ENCODE measurements at regions not wholly inside any gene's neighbourhood (a gene's known extent, or its start where the extent isn't known, plus 50 kb on each side); places are given as distances from the start of the nearest gene placed in this dataset.

DNA sequence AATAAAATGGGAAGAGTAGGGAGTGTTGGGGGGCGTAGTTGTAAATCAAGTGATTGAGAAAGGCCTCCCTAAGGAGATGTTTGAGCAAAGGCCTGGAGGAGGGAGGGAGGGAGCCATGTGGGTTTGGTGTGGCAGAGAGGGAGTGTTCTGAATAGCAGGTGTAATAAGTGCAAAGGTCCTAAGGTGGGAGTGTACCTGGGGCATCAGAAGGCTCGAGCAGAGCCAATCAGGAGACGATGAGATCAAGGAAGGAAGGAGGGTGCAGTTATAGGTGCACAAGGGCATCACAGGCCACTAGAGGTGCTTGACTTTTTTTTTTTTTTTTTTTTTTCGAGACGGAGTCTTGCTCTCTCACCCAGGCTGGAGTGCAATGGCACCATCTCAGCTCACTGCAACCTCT lies 77.9 kb upstream of the PLXNC1 start:
- no peak for DNase-seq

GRCh38 chr12:94071258-94071657 lies 77.1 kb upstream of the PLXNC1 start:
- DNase-seq: no peak

DNA sequence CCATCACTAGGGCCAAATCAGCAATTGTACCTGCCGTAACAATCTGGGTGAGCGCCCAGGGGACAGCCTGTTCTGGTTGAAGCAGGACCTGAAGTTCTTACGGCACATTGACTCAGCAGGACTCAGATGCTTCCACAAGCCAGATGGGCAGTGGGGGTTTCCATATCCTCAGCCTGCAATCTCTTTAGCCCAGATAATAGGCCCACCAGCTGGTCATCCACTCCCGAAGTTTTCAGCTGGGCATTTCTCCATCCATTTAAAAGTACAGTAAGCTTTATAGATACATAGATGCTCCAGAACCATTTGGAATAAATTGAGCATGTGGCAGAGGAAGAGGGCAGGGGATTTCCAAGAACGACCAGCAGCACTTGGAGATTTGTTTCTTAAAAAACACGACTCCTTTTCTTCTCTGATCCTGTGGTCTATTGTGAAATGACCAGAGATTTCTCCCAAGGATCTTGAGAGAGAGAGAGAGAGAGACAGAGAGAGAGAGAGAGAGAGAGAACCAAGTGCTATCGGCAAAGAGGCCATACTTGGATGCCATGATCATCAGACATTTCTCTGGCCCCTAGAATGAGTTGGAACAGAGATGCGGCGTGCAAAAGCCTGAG lies 74.8 kb upstream of the PLXNC1 start:
- DNase-seq: no peak

DNA sequence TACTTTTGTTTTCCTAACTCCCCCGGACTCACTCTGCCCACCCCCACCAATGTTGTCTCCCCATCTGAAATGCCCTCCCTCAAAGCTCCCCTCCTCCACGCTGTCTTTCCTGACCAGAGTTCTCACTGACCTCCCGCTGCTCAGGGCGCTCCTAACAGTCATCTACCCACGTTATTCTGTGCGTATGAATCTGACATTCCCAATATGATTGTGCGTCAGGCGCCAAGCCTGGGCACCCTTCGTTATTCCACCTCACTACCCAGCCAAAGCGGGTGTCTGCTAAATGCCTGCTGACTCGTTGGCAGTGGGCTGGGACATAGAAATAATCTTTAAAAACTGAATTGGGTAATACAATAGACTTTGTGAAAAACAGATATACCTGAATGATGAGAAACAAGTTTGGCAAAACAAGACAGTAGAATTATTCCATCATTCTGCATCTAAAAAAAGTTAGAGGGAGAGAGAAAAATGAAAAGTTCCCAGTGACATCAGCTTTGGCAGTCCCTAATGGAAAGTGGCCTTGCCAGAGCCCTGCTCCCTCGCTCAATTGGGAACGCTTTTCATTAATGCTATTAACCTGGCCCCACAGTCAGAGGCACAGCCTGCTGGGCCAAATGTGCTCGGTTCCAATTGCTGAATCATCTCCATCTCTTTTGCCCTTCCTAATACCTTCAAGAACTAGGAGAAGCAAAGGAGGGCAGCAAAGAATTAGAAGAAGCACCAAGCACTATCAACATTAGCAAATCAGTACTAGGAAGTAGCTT lies 74.0 kb upstream of the PLXNC1 start:
- no peak for DNase-seq

GRCh38 chr12:94074980-94075629 lies 73.3 kb upstream of the PLXNC1 start:
- peak in 1 of 5 donors; percentile 12 for DNase-seq

DNA sequence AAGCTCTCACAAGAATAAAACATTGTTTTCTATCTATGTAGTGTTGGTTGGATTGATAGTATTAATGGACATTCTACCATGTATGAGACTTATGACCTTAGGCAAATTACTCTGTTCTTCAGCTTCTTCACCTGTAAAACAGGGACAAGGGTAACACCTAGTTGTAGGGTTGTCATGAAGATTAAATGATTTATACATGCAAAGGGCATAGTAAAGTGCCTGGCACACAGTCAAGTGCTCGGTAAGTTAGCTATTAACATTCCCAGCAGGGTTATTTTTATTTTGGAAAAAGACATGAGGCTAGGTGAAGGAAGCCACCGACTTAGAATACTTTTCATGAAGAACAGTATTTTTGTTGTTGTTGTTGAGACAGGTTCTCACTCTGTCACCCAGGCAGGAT lies 71.2 kb upstream of the PLXNC1 start:
- no peak for DNase-seq

- DNase-seq: peak in 1 of 5 donors; percentile 20
Observed at GRCh38 chr12:94078138-94078723, 70.1 kb upstream of the PLXNC1 start.

GRCh38 chr12:94078736-94079509 lies 69.5 kb upstream of the PLXNC1 start:
- DNase-seq: no peak

- DNase-seq: no peak
Observed at GRCh38 chr12:94079566-94080340, 68.6 kb upstream of the PLXNC1 start.

DNA sequence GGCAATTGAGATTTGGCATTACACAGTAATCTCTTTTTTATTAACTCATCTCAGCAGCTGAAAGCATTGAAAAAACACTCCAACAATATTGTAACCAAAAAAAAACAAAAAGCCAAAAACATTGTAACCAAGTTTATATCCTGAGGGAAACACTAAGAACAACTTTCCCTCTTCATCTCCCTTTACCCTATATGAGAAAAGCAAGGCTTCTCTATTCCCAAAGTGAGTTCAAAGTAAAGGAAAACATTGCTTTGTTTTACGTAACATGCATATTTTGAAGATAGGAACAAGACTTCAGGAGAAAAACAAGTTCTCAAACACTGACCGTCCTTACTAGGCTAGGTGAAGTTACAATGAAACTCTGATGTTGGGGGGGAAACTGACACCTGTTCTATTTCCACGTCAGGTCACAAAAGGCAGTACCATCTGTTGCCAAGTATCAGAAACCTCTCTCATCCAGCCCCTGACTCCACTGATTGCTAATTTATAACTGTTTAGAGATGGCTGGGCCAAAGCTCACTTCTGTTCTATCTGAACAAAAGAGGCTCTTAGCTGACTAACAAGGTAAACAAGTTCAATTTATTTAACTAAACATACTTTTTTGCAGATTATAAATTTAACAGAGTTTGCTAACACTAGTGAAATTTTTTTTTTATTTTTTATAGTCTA lies 67.9 kb upstream of the PLXNC1 start:
- DNase-seq: no peak

DNA sequence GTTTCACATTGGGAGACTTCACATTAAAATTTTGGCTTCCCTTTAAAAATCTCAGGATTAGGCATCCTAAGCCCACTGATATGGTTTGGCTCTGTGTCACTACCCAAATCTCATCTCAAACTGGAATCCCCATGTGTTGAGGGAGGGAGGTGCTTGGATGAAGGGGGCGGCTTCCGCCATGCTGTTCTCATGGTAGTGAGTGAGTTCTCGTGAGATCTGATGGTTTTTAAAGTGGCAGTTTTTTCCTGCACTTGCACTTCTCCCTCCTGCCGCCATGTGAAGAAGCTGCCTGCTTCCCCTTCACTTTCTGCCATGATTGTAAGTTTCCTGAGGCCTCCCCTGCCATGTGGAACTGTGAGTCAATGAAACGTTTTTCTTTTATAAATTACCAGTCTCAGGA lies 65.7 kb upstream of the PLXNC1 start:
- no peak for DNase-seq

GRCh38 chr12:94089891-94090290 lies 58.5 kb upstream of the PLXNC1 start:
- DNase-seq: no peak

DNA sequence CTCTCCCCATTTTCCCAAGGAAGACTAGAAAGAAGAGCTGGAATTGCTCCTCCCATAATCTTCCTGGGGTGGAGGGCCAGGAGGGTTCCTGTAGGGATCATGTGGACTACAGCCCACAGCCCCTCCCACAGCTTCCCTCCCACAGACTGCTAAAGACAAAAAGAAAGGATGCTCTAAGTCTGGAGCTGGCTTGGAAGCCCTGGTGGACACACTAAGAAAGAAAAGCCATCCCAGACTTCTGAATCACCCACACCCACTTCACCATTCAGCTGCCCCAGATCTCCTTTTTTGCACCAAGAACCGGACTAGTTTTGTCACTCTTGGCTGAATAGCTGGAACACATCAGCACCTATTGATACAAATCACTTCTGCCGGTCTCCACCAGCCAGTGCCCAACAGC lies 56.8 kb upstream of the PLXNC1 start:
- no peak for DNase-seq

GRCh38 chr12:94092516-94093241 lies 55.7 kb upstream of the PLXNC1 start:
- DNase-seq: no peak

DNA sequence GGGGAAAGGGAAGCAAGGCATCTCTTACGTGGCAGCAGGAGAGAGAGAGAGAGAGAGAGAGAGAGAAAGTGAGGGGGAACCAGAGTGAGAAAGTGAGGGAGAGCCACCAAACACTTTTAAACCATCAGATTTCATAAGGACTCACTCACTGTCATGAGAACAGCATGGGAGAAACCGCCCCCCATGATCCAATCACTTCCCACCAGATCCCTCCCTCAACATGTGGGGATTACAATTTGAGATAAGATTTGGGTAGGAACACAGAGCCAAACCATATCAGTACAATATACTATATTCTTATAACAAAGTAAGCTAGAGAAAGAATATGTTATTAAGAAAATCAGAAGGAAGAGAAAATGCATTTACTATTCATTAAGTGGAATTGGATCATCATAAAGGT lies 53.7 kb upstream of the PLXNC1 start:
- no peak for DNase-seq

GRCh38 chr12:94095618-94096017 lies 52.8 kb upstream of the PLXNC1 start:
- no peak for DNase-seq

DNA sequence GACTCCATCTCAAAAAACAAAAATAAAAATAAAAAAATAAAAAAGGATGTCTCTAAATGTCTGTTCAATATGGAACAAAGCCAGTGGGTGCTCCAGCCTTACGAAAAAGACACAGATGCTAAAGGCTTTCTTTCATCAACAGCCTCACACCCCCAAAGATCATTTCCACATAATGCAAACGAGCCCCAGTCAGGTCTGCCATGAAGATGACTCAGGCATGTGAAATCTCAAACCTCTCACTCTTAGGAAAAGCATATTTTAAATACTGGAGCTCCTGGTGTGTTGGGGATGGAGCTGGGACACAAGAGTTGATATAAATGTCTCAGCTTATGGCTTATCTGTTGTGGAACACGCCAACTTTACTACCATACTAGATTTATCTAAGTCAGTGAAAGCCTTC lies 49.9 kb upstream of the PLXNC1 start:
- DNase-seq: no peak

All from T-helper 1 cell (primary cell).